IMR-90 (cell line): ENCODE measurements at regions not wholly inside any gene's neighbourhood (a gene's known extent, or its start where the extent isn't known, plus 50 kb on each side); places are given as distances from the start of the nearest gene placed in this dataset.
A peak's percentile ranks its signal among the peaks of the same experiment; 100 is the strongest.

ENCODE experiments used
- ATAC-seq: fragments of 200-7000 bp; cut with Tn5 transposase; 2 replicates; pipeline ENCODE4 v1.9.1; 2020; ENCODE audit warnings: low read depth, mild to moderate bottlenecking, moderate library complexity
- BruUV-seq: library from RNA; stranded (reverse); fragments of 400-500 nt; replicated peaks from 2 replicates; lab custom pipeline; 2021; lab: Mats Ljungman, UMichigan
- CTCF ChIA-PET: fragments of 300-600 bp; formaldehyde crosslinking; extraction: SDS; loops from one replicate; lab custom pipeline; 2021; ENCODE audit warnings: antibody characterized with exemption; lab: Yijun Ruan, JAX
- POLR2A ChIA-PET: fragments of 300-600 bp; sonication (Branson Sonifier 250); formaldehyde crosslinking; loops from one replicate; lab custom pipeline; 2022; ENCODE audit warnings: antibody characterized with exemption; ENCODE audit not compliant: unreplicated experiment; lab: Charles Lee
- DNase-seq: peaks from one replicate; pipeline ENCODE4 v3.0.0; 2013
- H2AFZ ChIP-seq: replicated peaks from 2 replicates; pipeline ENCODE3; 2013; ENCODE audit warnings: low read length, mild to moderate bottlenecking; ENCODE audit not compliant: poor library complexity
- H2AK5ac ChIP-seq: 2 replicates; pipeline ENCODE4 v1.6.1; 2013; ENCODE audit warnings: low read depth, low read length, inconsistent platforms
- H2AK9ac ChIP-seq: replicated peaks from 2 replicates; pipeline ENCODE3; 2013; ENCODE audit warnings: mild to moderate bottlenecking, low read depth, low read length, moderate library complexity; ENCODE audit not compliant: poor library complexity
- H2BK120ac ChIP-seq: 2 replicates; pipeline ENCODE4 v1.6.1; 2013; ENCODE audit warnings: low read depth, low read length, inconsistent platforms
- H2BK15ac ChIP-seq: 3 replicates; pipeline ENCODE4 v1.6.1; 2013; ENCODE audit warnings: low read depth, low read length, inconsistent platforms
- H2BK20ac ChIP-seq: 2 replicates; pipeline ENCODE4 v1.6.1; 2013; ENCODE audit warnings: low read depth, mild to moderate bottlenecking, inconsistent platforms, low read length, moderate library complexity
- H2BK5ac ChIP-seq: 2 replicates; pipeline ENCODE4 v1.6.1; 2013; ENCODE audit warnings: mild to moderate bottlenecking, low read depth, low read length, inconsistent platforms; ENCODE audit not compliant: poor library complexity, severe bottlenecking
- H3K14ac ChIP-seq: replicated peaks from 2 replicates; pipeline ENCODE4 v1.6.1; 2013; ENCODE audit warnings: low read depth, low read length, inconsistent platforms
- H3K18ac ChIP-seq: 2 replicates; pipeline ENCODE4 v1.6.1; 2013; ENCODE audit warnings: low read depth, low read length, control low read depth
- H3K23ac ChIP-seq: 2 replicates; pipeline ENCODE4 v1.6.1; 2013; ENCODE audit warnings: low read depth, low read length, inconsistent platforms
- H3K27ac ChIP-seq: 2 replicates; pipeline ENCODE4 v1.5.1; 2013; ENCODE audit warnings: mild to moderate bottlenecking, control low read depth, low read length; ENCODE audit not compliant: insufficient read depth
- H3K27me3 ChIP-seq: 2 replicates; pipeline ENCODE4 v1.6.1; 2013; ENCODE audit warnings: low read length; ENCODE audit not compliant: control insufficient read depth, insufficient read depth
- H3K36me3 ChIP-seq: 2 replicates; pipeline ENCODE4 v1.6.1; 2013; ENCODE audit warnings: low read length, mixed read lengths; ENCODE audit not compliant: control insufficient read depth, insufficient read depth
- H3K4ac ChIP-seq: 2 replicates; pipeline ENCODE4 v1.6.1; 2013; ENCODE audit warnings: low read depth, low read length, inconsistent platforms
- H3K4me1 ChIP-seq: 2 replicates; pipeline ENCODE4 v1.6.1; 2013; ENCODE audit warnings: low read length, mixed read lengths; ENCODE audit not compliant: control insufficient read depth, insufficient read depth
- H3K4me2 ChIP-seq: 2 replicates; pipeline ENCODE4 v1.6.1; 2013; ENCODE audit warnings: low read depth, mild to moderate bottlenecking, control low read depth, low read length, moderate library complexity
- H3K4me3 ChIP-seq: 2 replicates; pipeline ENCODE4 v1.5.1; 2013; ENCODE audit warnings: low read depth, mild to moderate bottlenecking, control low read depth, low read length, moderate library complexity; ENCODE audit not compliant: insufficient read depth
- H3K56ac ChIP-seq: 2 replicates; pipeline ENCODE4 v1.6.1; 2013; ENCODE audit warnings: low read length, inconsistent platforms; ENCODE audit not compliant: insufficient read depth; ENCODE audit errors: extremely low read depth
- H3K79me1 ChIP-seq, 2 experiments: 2 replicates each; pipeline ENCODE4 v1.6.1; 2013; ENCODE audit warnings: low read length in 2 of 2, inconsistent platforms in 1 of 2, low read depth in 1 of 2
- H3K9ac ChIP-seq: 2 replicates; pipeline ENCODE4 v1.6.1; 2013; ENCODE audit warnings: low read depth, low read length, control low read depth
- H3K9me1 ChIP-seq: 2 replicates; pipeline ENCODE4 v1.6.1; 2013; ENCODE audit warnings: low read length, inconsistent platforms; ENCODE audit not compliant: insufficient read depth
- H3K9me3 ChIP-seq: 2 replicates; pipeline ENCODE4 v1.6.1; 2013; ENCODE audit warnings: low read length; ENCODE audit not compliant: control insufficient read depth, insufficient read depth
- H4K20me1 ChIP-seq: 2 replicates; pipeline ENCODE4 v1.6.1; 2013; ENCODE audit warnings: low read length, inconsistent platforms; ENCODE audit not compliant: insufficient read depth
- H4K5ac ChIP-seq: 2 replicates; pipeline ENCODE4 v1.6.1; 2013; ENCODE audit warnings: mild to moderate bottlenecking, low read depth, low read length, control low read depth
- H4K8ac ChIP-seq, 2 experiments: 2 replicates each; pipeline ENCODE4 v1.6.1; 2013; ENCODE audit warnings: low read depth in 2 of 2, low read length in 2 of 2, control low read depth in 1 of 2, inconsistent platforms in 1 of 2
- H4K91ac ChIP-seq: 2 replicates; pipeline ENCODE4 v1.6.1; 2013; ENCODE audit warnings: low read depth, low read length, inconsistent platforms; ENCODE audit not compliant: insufficient read depth
- BHLHE40 ChIP-seq: fragments of 150-350 bp; IDR thresholded peaks from 2 replicates; pipeline ENCODE4 v1.6.1; 2016; ENCODE audit warnings: mild to moderate bottlenecking, low read depth, low read length
- CEBPB ChIP-seq: IDR thresholded peaks from 2 replicates; pipeline ENCODE4 v1.6.1; 2012; ENCODE audit warnings: low read depth, low read length, improper control_type of control experiment
- FOS ChIP-seq: fragments of 150-350 bp; IDR thresholded peaks from 2 replicates; pipeline ENCODE4 v1.6.1; 2016; ENCODE audit warnings: low read depth, low read length
- MAFK ChIP-seq: IDR thresholded peaks from 2 replicates; pipeline ENCODE4 v1.6.1; 2012; ENCODE audit warnings: low read depth, low read length, improper control_type of control experiment
- MAZ ChIP-seq: IDR thresholded peaks from 2 replicates; pipeline ENCODE4 v1.6.1; 2012; ENCODE audit warnings: low read depth, mild to moderate bottlenecking, low read length, improper control_type of control experiment, moderate library complexity, borderline replicate concordance
- MXI1 ChIP-seq: IDR thresholded peaks from 2 replicates; pipeline ENCODE4 v1.6.1; 2012; ENCODE audit warnings: low read depth, mild to moderate bottlenecking, low read length, moderate library complexity, borderline replicate concordance
- POLR2A ChIP-seq: IDR thresholded peaks from 2 replicates; pipeline ENCODE4 v1.6.1; 2012; ENCODE audit warnings: mild to moderate bottlenecking, low read depth, low read length
- RAD21 ChIP-seq: IDR thresholded peaks from 2 replicates; pipeline ENCODE4 v1.6.1; 2012; ENCODE audit warnings: low read length, improper control_type of control experiment
- RCOR1 ChIP-seq: IDR thresholded peaks from 2 replicates; pipeline ENCODE4 v1.6.1; 2012; ENCODE audit warnings: mild to moderate bottlenecking, low read length, improper control_type of control experiment; ENCODE audit not compliant: insufficient replicate concordance
- RFX5 ChIP-seq: IDR thresholded peaks from 2 replicates; pipeline ENCODE4 v1.8.0; 2012; ENCODE audit warnings: low read depth, mild to moderate bottlenecking, low read length, moderate library complexity
- SMC3 ChIP-seq: fragments of 150-350 bp; IDR thresholded peaks from 2 replicates; pipeline ENCODE4 v1.6.1; 2016; ENCODE audit warnings: low read depth, mild to moderate bottlenecking, antibody characterized with exemption, low read length, moderate library complexity
- WGBS, 2 experiments: methylation state at CpG; one replicate each; pipeline versions ENCODE4 v1.1.5 to v1.1.7; 2013; ENCODE audit warnings: missing lambda C conversion rate in 2 of 2; ENCODE audit not compliant: insufficient read length in 1 of 2; ENCODE audit errors: extremely low coverage in 2 of 2; 5-methylcytosine and 5-hydroxymethylcytosine counted together
- dilution Hi-C: fragments of 300-500 bp; cut with HindIII; formaldehyde crosslinking; loops from one replicate; pipeline ENCODE4 v1.14.3; 2018; ENCODE audit warnings: low sequenced_read_pairs; ENCODE audit not compliant: unreplicated experiment
- in situ Hi-C: fragments of 300-500 bp; cut with MboI; formaldehyde crosslinking; loops from 3 replicates; pipeline ENCODE4 v1.14.3; 2019; ENCODE audit warnings: low sequenced_read_pairs, inconsistent platforms, mixed read lengths
- intact Hi-C: fragments of 100-400 bp; cut with micrococcal nuclease; formaldehyde crosslinking; loops from 2 replicates; pipeline ENCODE4 v1.10.0; 2022
- TF ChIP-seq, protein P1 (sequence below): conservative IDR thresholded peaks from 2 replicates; pipeline ENCODE4 v1.5.1; 2012; ENCODE audit warnings: mild to moderate bottlenecking, low read depth, low read length, improper control_type of control experiment
- TF ChIP-seq, protein P2 (sequence below): fragments of 150-350 bp; IDR thresholded peaks from 2 replicates; pipeline ENCODE4 v1.6.1; 2017; ENCODE audit warnings: mild to moderate bottlenecking, antibody characterized with exemption, low read length, low read depth
- TF ChIP-seq, protein P3 (sequence below): fragments of 150-350 bp; IDR thresholded peaks from 2 replicates; pipeline ENCODE4 v1.6.1; 2016; ENCODE audit warnings: low read depth, mild to moderate bottlenecking, low read length, moderate library complexity, borderline replicate concordance

DNA sequence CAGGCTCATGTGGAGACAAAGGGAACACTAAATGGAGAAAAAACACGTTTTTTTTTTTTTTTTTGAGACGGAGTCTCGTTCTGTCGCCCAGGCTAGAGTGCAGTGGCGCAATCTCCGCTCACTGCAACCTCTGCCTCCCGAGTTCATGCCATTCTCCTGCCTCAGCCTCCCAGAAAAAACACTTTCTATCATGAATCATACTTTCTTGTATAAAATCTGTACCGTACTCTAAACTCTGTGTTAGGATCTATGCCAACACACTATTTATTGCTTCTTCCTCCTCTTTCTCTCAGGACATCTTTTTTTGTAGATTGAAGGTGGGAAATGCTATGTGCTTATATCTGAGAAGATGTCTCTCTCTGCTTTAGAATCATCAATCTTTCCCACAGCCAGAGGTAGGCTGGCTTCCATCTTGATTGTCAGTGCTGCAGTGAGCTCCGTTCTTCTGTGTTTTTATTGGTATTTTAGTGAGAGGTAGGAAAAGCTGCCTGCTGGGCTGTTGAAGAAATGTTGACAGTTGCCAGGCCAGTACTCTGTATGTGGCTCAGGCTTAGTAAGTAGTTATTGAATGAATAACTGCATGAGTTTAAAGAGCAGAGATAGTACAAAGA is 101.1 kb downstream of the GPR85 start:
- Histone ChIP-seq H3K36me3 (no peaks in the 10 kb centered on the region), H2AK9ac (peak overlapping the region; percentile 68), H3K14ac (peak overlapping the region; percentile 89), H3K9me1 (no peaks in the 10 kb centered on the region), H3K4me1 (peaks cover 6% of the 10 kb centered on the region; the same call in 1 of the 2 replicates), H4K8ac (peak overlapping the region; percentile 7 to 81), H4K20me1 (0 out of 2 replicates have a peak, but pooled peaks cover 3% of the 10 kb centered on the region), H3K4me2 (peak overlapping the region; percentile 89), H4K91ac (peak overlapping the region; percentile 91), H2BK15ac (peak overlapping the region; percentile 85; the same call in 1 of the 3 replicates), H3K9me3 (peaks cover 3% of the 10 kb centered on the region; the same call in 1 of the 2 replicates), H3K27ac (peak overlapping the region; percentile 98), H3K4ac (peak overlapping the region; percentile 86), H3K4me3 (peak overlapping the region; percentile 9; the same call in 1 of the 2 replicates), H2BK120ac (peak overlapping the region; percentile 93), H2BK5ac (peak overlapping the region; percentile 99), H4K5ac (peak overlapping the region; percentile 82; the same call in 1 of the 2 replicates), H2AK5ac (no peak overlapping the region; the same call in 1 of the 2 replicates), H3K23ac (peak overlapping the region; percentile 57), H3K18ac (peak overlapping the region; percentile 99; the same call in 1 of the 2 replicates), H2AFZ (peak overlapping the region; percentile 77), H3K56ac (peak overlapping the region; percentile 96), H3K79me1 (no peaks in the 10 kb centered on the region), H3K9ac (peak overlapping the region; percentile 60), H2BK20ac (peak overlapping the region; percentile 94), H3K27me3 (no peaks in the 10 kb centered on the region)
- dilution Hi-C loops (no loop called here), intact Hi-C loops (loop anchor here (5.0 to 10.0 kb wide), 3 partner anchors 43 to 211 kb away; partner anchors contain the start of gene TMEM168), in situ Hi-C loops (no loop called here)
- WGBS, 2 experiments, result 0% methylated on average over 2 of the region's 9 CpGs; no CpG with 5 or more reads in 1 of the 2 experiments
- ChIA-PET CTCF (interaction anchor here (0.6 kb wide), 1 partner anchor 1319 kb away, joined by 4 read pairs; no protein-coding TSS in a partner anchor), POLR2A (no interaction called here)
- peak; percentile 75 for ATAC-seq
- no TSS peak for BruUV-seq
- DNase-seq, result peak; percentile 84
- TF ChIP-seq MXI1, result no peak
- TF ChIP-seq MAZ, result no peak
- peak; percentile 88 for TF ChIP-seq CEBPB
- TF ChIP-seq, protein P1, sequence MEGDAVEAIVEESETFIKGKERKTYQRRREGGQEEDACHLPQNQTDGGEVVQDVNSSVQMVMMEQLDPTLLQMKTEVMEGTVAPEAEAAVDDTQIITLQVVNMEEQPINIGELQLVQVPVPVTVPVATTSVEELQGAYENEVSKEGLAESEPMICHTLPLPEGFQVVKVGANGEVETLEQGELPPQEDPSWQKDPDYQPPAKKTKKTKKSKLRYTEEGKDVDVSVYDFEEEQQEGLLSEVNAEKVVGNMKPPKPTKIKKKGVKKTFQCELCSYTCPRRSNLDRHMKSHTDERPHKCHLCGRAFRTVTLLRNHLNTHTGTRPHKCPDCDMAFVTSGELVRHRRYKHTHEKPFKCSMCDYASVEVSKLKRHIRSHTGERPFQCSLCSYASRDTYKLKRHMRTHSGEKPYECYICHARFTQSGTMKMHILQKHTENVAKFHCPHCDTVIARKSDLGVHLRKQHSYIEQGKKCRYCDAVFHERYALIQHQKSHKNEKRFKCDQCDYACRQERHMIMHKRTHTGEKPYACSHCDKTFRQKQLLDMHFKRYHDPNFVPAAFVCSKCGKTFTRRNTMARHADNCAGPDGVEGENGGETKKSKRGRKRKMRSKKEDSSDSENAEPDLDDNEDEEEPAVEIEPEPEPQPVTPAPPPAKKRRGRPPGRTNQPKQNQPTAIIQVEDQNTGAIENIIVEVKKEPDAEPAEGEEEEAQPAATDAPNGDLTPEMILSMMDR, result no peak
- no peak for TF ChIP-seq POLR2A
- TF ChIP-seq MAFK, result no peak
- no peak for TF ChIP-seq SMC3
- TF ChIP-seq RAD21, result no peak
- TF ChIP-seq, protein P2, sequence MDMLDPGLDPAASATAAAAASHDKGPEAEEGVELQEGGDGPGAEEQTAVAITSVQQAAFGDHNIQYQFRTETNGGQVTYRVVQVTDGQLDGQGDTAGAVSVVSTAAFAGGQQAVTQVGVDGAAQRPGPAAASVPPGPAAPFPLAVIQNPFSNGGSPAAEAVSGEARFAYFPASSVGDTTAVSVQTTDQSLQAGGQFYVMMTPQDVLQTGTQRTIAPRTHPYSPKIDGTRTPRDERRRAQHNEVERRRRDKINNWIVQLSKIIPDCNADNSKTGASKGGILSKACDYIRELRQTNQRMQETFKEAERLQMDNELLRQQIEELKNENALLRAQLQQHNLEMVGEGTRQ, result no peak
- TF ChIP-seq, protein P3, sequence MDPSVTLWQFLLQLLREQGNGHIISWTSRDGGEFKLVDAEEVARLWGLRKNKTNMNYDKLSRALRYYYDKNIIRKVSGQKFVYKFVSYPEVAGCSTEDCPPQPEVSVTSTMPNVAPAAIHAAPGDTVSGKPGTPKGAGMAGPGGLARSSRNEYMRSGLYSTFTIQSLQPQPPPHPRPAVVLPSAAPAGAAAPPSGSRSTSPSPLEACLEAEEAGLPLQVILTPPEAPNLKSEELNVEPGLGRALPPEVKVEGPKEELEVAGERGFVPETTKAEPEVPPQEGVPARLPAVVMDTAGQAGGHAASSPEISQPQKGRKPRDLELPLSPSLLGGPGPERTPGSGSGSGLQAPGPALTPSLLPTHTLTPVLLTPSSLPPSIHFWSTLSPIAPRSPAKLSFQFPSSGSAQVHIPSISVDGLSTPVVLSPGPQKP, result no peak
- TF ChIP-seq FOS, result 0 out of 2 replicates have a peak, but pooled peaks have one; percentile 23
- no peak for TF ChIP-seq RCOR1
- 0 out of 2 replicates have a peak, but pooled peaks have one; percentile 17 for TF ChIP-seq BHLHE40
- no peak for TF ChIP-seq RFX5
